ENCODE measurements at regions not wholly inside any gene's neighbourhood (a gene's known extent, or its start where the extent isn't known, plus 50 kb on each side); places are given as distances from the start of the nearest gene placed in this dataset.
"Not testable (repeated sequence)": the region's sequence is repeated elsewhere in the genome, so short reads cannot be mapped to it uniquely, and the experiment has no call there.

DNA sequence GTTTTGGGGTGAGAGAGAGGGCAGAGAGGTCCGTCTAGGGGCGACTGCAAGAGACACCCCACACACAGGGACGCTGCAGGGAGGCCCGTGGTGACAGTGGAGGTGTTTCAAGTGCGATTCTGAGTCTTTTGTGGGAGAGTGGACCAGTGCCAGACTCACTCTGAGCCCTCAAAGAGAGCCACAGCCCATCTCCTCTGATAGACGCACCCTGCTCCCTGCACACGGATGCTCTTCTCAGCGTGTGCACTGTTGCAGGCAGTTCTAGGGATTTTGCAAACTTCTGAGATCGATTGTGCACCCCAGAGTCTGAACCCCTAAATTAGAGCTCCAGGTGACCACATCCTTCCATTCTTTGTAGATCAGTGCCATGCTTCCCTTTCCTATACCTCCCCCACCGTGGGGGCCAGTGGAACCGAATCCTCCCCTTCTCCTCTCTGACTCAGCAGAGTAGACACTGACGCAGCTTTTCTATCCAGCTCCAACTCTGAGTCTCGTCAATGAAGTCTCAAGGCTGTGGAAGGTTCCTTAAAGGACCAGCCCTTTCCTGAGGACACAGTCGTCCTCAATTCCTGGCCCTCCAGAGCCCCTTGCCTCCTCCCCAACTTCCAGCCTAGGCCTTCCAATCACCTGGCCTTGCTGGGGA, 83.8 kb downstream of the TMEM130 start:
- Histone ChIP-seq H3K4me1 (no peaks in the 10 kb centered on the region), H3K27me3 (no peaks in the 10 kb centered on the region), H3K36me3 (no peaks in the 10 kb centered on the region), H3K4me3 (no peak overlapping the region), H3K9me3 (no peaks in the 10 kb centered on the region), H3K27ac (no peak overlapping the region)
- DNase-seq (ENCODE audit: low spot score) = no peak
- TF ChIP-seq, protein P1, sequence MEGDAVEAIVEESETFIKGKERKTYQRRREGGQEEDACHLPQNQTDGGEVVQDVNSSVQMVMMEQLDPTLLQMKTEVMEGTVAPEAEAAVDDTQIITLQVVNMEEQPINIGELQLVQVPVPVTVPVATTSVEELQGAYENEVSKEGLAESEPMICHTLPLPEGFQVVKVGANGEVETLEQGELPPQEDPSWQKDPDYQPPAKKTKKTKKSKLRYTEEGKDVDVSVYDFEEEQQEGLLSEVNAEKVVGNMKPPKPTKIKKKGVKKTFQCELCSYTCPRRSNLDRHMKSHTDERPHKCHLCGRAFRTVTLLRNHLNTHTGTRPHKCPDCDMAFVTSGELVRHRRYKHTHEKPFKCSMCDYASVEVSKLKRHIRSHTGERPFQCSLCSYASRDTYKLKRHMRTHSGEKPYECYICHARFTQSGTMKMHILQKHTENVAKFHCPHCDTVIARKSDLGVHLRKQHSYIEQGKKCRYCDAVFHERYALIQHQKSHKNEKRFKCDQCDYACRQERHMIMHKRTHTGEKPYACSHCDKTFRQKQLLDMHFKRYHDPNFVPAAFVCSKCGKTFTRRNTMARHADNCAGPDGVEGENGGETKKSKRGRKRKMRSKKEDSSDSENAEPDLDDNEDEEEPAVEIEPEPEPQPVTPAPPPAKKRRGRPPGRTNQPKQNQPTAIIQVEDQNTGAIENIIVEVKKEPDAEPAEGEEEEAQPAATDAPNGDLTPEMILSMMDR (IDR thresholded peaks at IDR 0.05) = no peak

GRCh38 chr7:98788966-98789365, 80.8 kb downstream of the TMEM130 start:
- Histone ChIP-seq H3K9me3 (no peaks in the 10 kb centered on the region), H3K27me3 (no peaks in the 10 kb centered on the region), H3K36me3 (no peaks in the 10 kb centered on the region), H3K4me1 (no peaks in the 10 kb centered on the region), H3K27ac (no peak overlapping the region), H3K4me3 (no peak overlapping the region)
- TF ChIP-seq, protein P1 (IDR thresholded peaks at IDR 0.05) = no peak
- no peak for DNase-seq (ENCODE audit: low spot score)

- H3K4me3 ChIP-seq; H3K9me3 ChIP-seq; H3K4me1 ChIP-seq; H3K36me3 ChIP-seq; DNase-seq (ENCODE audit: low spot score); H3K27ac ChIP-seq; H3K27me3 ChIP-seq: not testable (repeated sequence)
Observed at GRCh38 chr7:98794453-98794852, 75.4 kb downstream of the TMEM130 start.

GRCh38 chr7:98795741-98796493, 73.9 kb downstream of the TMEM130 start:
- H3K4me1 ChIP-seq = no peaks in the 10 kb centered on the region
- H3K9me3 ChIP-seq = peaks cover 0 to 5% of the 10 kb centered on the region in 2 donors
- no peaks in the 10 kb centered on the region for H3K27me3 ChIP-seq
- H3K4me3 ChIP-seq = no peak overlapping the region
- no peak overlapping the region for H3K27ac ChIP-seq
- TF ChIP-seq, protein P1 (IDR thresholded peaks at IDR 0.05) = no peak
- no peak for DNase-seq (ENCODE audit: low spot score)
- H3K36me3 ChIP-seq = no peaks in the 10 kb centered on the region
